ENCODE measurements at regions not wholly inside any gene's neighbourhood (a gene's known extent, or its start where the extent isn't known, plus 50 kb on each side); places are given as distances from the start of the nearest gene placed in this dataset.
"Not testable (repeated sequence)": the region's sequence is repeated elsewhere in the genome, so short reads cannot be mapped to it uniquely, and the experiment has no call there.

DNA sequence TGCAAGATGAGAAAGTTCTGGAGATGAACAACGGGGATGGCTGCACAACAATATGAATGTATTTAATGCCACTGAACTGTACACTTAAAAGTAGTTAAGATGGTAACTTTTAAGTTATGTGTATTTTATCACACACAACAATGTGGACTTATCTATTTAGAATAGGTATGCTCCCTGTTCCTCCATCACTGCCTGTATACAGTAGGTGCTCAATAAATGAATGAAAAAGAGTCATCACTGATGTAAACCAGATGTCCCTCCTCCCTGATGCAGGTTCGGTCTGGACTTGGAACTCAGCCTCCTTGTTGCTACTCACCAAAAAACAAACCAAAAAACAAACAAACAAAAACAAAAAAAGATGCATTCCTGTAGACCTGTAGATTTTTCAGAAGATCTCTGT lies 65.9 kb upstream of the BOD1 start:
- H3K4me3 ChIP-seq = no peak overlapping the region
- H3K27me3 ChIP-seq (ENCODE audit: low read depth) = no peaks in the 10 kb centered on the region
- DNase-seq = no peak
- H3K4me1 ChIP-seq = peaks cover 7% of the 10 kb centered on the region
- intact Hi-C loops (cut with DNase I) = no loop called here
- TF ChIP-seq, protein P1, sequence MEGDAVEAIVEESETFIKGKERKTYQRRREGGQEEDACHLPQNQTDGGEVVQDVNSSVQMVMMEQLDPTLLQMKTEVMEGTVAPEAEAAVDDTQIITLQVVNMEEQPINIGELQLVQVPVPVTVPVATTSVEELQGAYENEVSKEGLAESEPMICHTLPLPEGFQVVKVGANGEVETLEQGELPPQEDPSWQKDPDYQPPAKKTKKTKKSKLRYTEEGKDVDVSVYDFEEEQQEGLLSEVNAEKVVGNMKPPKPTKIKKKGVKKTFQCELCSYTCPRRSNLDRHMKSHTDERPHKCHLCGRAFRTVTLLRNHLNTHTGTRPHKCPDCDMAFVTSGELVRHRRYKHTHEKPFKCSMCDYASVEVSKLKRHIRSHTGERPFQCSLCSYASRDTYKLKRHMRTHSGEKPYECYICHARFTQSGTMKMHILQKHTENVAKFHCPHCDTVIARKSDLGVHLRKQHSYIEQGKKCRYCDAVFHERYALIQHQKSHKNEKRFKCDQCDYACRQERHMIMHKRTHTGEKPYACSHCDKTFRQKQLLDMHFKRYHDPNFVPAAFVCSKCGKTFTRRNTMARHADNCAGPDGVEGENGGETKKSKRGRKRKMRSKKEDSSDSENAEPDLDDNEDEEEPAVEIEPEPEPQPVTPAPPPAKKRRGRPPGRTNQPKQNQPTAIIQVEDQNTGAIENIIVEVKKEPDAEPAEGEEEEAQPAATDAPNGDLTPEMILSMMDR (IDR thresholded peaks at IDR 0.05) = no peak
- no peaks in the 10 kb centered on the region for H3K36me3 ChIP-seq
- no peak overlapping the region for H3K27ac ChIP-seq
- no peaks in the 10 kb centered on the region for H3K9me3 ChIP-seq
- no peak for ATAC-seq

DNA sequence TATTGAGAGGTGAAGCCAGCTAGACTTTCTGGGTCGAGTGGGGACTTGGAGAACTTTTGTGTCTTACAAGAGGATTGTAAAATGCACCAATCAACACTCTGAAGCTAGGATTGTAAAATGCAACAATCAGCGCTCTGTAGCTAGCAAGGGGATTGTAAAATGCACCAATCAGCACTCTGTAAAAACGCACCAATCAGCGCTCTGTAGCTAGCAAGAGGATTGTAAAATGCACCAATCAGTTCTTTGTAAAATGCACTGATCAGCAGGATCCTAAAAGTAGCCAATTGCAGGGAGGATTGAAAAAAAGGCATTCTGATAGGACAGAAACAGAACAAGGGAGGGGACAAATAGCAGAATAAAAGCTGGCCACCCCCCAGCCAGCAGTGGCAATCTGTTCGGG lies 68.1 kb upstream of the BOD1 start:
- ATAC-seq; H3K4me3 ChIP-seq; H3K27ac ChIP-seq; DNase-seq; H3K9me3 ChIP-seq; intact Hi-C loops (cut with DNase I); H3K27me3 ChIP-seq (ENCODE audit: low read depth); H3K36me3 ChIP-seq: not testable (repeated sequence)
- H3K4me1 ChIP-seq = peaks cover 19% of the 10 kb centered on the region

DNA sequence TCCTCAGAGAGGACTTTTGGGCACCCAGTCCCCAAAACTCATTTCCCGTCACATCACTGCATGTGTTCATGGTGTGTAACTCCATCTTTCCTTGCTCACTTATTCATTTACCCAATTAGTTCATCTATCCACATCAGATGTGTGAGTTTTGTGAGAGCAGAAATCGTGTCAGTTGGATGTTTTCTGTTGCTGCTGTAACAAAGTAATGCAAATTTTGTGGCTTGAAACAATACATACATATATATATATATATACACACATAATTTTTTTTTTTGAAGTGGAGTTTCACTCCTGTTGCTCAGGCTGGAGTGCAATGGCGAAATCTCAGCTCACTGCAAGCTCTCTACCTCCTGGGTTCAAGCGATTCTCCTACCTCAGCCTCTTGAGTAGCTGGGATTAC lies 70.5 kb upstream of the BOD1 start:
- TF ChIP-seq, protein P1 (IDR thresholded peaks at IDR 0.05) = no peak
- intact Hi-C loops (cut with DNase I) = no loop called here
- H3K27me3 ChIP-seq (ENCODE audit: low read depth) = no peaks in the 10 kb centered on the region

DNA sequence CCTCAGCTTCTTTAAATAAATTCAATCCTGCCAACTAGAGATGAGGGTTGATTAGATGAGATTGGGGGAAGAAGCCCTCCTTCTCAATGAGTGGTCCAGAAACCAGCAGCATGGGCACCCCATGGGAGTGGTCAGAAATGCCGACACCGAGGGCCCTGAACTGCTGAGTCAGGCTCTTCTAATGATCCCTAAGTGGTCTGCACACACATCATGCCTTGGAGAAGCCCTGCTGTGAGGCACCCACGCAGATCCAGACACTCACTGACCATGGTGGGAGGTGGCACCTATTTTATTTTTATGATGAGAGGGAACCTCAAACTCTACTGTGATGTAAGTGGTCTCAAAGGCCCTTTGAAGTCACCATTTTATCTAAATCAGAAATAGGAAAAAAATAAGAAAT lies 72.3 kb upstream of the BOD1 start:
- Histone ChIP-seq H3K27me3 (ENCODE audit: low read depth) (no peaks in the 10 kb centered on the region), H3K4me1 (peaks cover 19% of the 10 kb centered on the region), H3K4me3 (no peak overlapping the region), H3K36me3 (no peaks in the 10 kb centered on the region), H3K27ac (peak overlapping the region; percentile 73), H3K9me3 (no peaks in the 10 kb centered on the region)
- DNase-seq (no peak), ATAC-seq (peak; percentile 55 to 75)
- TF ChIP-seq, protein P1 (IDR thresholded peaks at IDR 0.05) = no peak
- intact Hi-C loops (cut with DNase I) = no loop called here

More for the DNA sequence above, 70.5 kb upstream of the BOD1 start:
- Histone ChIP-seq H3K9me3 (no peaks in the 10 kb centered on the region), H3K4me3 (no peak overlapping the region), H3K36me3 (no peaks in the 10 kb centered on the region), H3K4me1 (peaks cover 19% of the 10 kb centered on the region), H3K27ac (no peak overlapping the region)
- no peak for ATAC-seq
- DNase-seq = no peak

DNA sequence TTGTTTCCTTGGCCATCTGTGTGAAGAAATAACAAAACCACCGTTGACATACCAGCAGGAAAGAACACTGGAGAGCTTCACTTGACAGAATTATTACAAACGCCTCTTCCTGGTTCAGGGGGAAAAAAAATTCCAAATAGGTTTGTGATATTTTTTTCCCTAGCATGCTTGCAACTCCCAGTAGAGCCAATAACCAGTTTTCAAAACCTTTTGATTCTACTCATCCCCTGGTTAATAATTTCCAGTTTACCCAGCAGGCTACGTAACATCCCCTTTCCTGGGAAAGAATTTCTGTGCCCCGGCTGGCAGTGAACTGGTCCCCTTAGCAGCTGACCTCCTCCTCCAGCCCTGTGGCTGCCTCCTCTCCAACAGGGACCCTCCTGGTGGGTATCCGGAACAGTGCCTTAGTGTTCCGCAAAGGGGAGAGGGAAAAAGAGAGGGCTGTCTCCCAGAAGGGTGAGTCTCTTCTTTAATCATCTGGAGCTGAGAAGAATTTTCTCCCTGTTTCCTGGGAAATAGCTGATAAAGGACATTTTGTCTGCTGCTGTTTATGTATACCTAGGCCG lies 72.8 kb upstream of the BOD1 start:
- intact Hi-C loops (cut with DNase I) = no loop called here
- H3K27me3 ChIP-seq (ENCODE audit: low read depth) = no peaks in the 10 kb centered on the region
- peaks cover 19% of the 10 kb centered on the region for H3K4me1 ChIP-seq
- TF ChIP-seq, protein P1 (IDR thresholded peaks at IDR 0.05) = no peak
- no peaks in the 10 kb centered on the region for H3K9me3 ChIP-seq
- DNase-seq (no peak), ATAC-seq (peak; percentile 73 to 84)
- peak overlapping the region; percentile 73 for H3K27ac ChIP-seq
- H3K36me3 ChIP-seq = no peaks in the 10 kb centered on the region
- peak overlapping the region; percentile 11 for H3K4me3 ChIP-seq

DNA sequence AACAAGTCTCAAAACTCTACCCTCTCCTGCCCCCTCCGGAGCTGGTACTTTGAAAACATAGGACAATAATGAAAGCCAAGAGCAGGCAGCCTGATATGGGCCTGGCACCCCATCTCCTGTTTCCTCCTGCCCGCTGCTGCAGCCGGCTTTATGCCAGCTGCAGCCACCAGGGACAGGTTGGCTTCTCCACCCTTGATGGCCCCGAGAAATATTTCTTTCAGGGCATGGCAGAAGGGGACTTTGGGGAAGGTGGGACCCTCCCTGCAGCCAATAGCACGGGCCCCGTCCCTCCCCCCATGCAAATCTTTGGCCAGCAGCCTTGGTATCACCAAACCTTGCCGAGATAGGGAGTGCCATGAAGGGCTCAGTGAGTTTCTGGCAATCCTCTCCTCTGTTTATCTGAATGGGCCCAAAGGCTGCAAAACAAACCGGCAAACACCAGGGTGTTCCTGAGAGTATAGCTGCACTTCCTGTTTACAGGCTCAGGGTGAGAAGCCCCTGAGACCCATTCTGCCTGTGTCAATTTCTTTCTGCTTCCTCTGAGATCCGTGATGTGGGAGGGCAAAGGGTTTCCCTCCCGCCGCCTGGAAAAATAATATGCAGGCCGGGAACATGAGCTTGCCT lies 73.4 kb upstream of the BOD1 start:
- Histone ChIP-seq H3K9me3 (no peaks in the 10 kb centered on the region), H3K27me3 (ENCODE audit: low read depth) (no peaks in the 10 kb centered on the region), H3K27ac (peak overlapping the region; percentile 73), H3K4me1 (peaks cover 19% of the 10 kb centered on the region), H3K4me3 (peak overlapping the region; percentile 11), H3K36me3 (no peaks in the 10 kb centered on the region)
- DNase-seq (no peak), ATAC-seq (peak; percentile 53 to 59)
- intact Hi-C loops (cut with DNase I) = no loop called here
- TF ChIP-seq, protein P1 (IDR thresholded peaks at IDR 0.05) = peak; percentile 7
